ENCODE measurements at regions not wholly inside any gene's neighbourhood (a gene's known extent, or its start where the extent isn't known, plus 50 kb on each side); places are given as distances from the start of the nearest gene placed in this dataset.

- TF ChIP-seq CTCF (conservative IDR thresholded peaks at IDR 0.05) (no peak), EZH2 (IDR thresholded peaks at IDR 0.05; ENCODE audit: low read depth) (no peak)
Measured at GRCh38 chr1:193929374-193930033, 743.1 kb upstream of the B3GALT2 start.

Data from PC-9 (cell line).